ENCODE measurements at regions not wholly inside any gene's neighbourhood (a gene's known extent, or its start where the extent isn't known, plus 50 kb on each side); places are given as distances from the start of the nearest gene placed in this dataset.

- no peak for TF ChIP-seq TCF12 (IDR thresholded peaks at IDR 0.05; ENCODE audit: low read depth)
- no peak for TF ChIP-seq YY1 (IDR thresholded peaks at IDR 0.05; ENCODE audit: low read depth)
- TF ChIP-seq, protein P1, sequence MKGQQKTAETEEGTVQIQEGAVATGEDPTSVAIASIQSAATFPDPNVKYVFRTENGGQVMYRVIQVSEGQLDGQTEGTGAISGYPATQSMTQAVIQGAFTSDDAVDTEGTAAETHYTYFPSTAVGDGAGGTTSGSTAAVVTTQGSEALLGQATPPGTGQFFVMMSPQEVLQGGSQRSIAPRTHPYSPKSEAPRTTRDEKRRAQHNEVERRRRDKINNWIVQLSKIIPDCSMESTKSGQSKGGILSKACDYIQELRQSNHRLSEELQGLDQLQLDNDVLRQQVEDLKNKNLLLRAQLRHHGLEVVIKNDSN (IDR thresholded peaks at IDR 0.05): no peak
- no peak for TF ChIP-seq CEBPB (IDR thresholded peaks at IDR 0.05)
Observed at GRCh38 chr12:4191149-4191548, 82.4 kb upstream of the CCND2 start.

DNA sequence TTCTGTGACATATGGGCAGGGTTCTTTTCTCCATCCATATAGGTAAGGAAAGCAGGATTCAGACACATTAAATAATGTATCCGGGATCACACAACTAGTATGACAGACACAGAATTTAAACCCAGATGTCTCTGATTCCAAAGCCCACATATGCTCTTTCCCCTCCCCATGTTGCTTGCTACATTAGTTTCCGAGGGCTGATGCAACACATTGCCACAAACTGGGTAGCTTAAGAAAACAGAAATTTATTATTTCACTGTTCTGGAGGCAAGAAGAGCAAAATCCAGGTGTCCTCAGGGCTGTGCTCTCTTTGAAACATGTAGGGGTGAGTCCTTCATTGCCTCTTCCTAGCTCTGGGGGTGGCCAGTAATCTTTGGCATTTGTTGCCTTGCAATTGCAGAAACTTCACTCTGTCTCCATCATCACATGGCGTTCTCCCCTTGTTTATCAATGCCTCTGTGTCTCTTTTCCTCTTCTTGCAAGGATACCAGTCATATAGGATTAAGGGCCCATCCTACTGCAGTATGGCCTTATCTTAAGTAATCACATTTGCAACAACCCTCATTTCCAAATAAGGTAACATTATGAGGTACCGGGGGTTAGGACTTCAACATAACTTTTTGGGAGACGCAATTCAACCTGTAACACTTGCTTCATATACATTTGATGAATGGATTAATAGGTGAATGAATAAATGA, 83.0 kb upstream of the CCND2 start:
- TF ChIP-seq, protein P2, sequence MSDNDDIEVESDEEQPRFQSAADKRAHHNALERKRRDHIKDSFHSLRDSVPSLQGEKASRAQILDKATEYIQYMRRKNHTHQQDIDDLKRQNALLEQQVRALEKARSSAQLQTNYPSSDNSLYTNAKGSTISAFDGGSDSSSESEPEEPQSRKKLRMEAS (IDR thresholded peaks at IDR 0.05): no peak
- TF ChIP-seq ZBTB7A (IDR thresholded peaks at IDR 0.05; ENCODE audit: low read depth): no peak
- no peak for TF ChIP-seq TEAD4 (IDR thresholded peaks at IDR 0.05)
- no peak for TF ChIP-seq EP300 (IDR thresholded peaks at IDR 0.05; ENCODE audit: borderline replicate concordance)
- no peak for TF ChIP-seq REST (IDR thresholded peaks at IDR 0.05; ENCODE audit: low read depth)
- no peak for TF ChIP-seq FOXM1 (IDR thresholded peaks at IDR 0.05; ENCODE audit: borderline replicate concordance, low read depth)
- TF ChIP-seq TCF12 (IDR thresholded peaks at IDR 0.05; ENCODE audit: low read depth): no peak
- no peak for TF ChIP-seq NFIC (IDR thresholded peaks at IDR 0.05)
- TF ChIP-seq TAF1 (IDR thresholded peaks at IDR 0.05; ENCODE audit: low read depth): no peak
- TF ChIP-seq RAD21 (IDR thresholded peaks at IDR 0.05; ENCODE audit: low read depth): no peak
- no peak for TF ChIP-seq EGR1 (IDR thresholded peaks at IDR 0.05)
- no peak for TF ChIP-seq YY1 (IDR thresholded peaks at IDR 0.05; ENCODE audit: low read depth)
- TF ChIP-seq CEBPB (IDR thresholded peaks at IDR 0.05): no peak

GRCh38 chr12:4189721-4190120, 83.8 kb upstream of the CCND2 start:
- TF ChIP-seq EGR1 (IDR thresholded peaks at IDR 0.05): no peak
- TF ChIP-seq FOXM1 (IDR thresholded peaks at IDR 0.05; ENCODE audit: borderline replicate concordance, low read depth): no peak
- no peak for TF ChIP-seq NFIC (IDR thresholded peaks at IDR 0.05)
- TF ChIP-seq CREB1 (IDR thresholded peaks at IDR 0.05; ENCODE audit: low read depth): no peak
- no peak for TF ChIP-seq TEAD4 (IDR thresholded peaks at IDR 0.05)
- TF ChIP-seq TAF1 (IDR thresholded peaks at IDR 0.05; ENCODE audit: low read depth): no peak
- TF ChIP-seq EP300 (IDR thresholded peaks at IDR 0.05; ENCODE audit: borderline replicate concordance): no peak
- TF ChIP-seq, protein P1 (IDR thresholded peaks at IDR 0.05): no peak
- TF ChIP-seq REST (IDR thresholded peaks at IDR 0.05; ENCODE audit: low read depth): no peak
- TF ChIP-seq YY1 (IDR thresholded peaks at IDR 0.05; ENCODE audit: low read depth): no peak
- TF ChIP-seq TCF12 (IDR thresholded peaks at IDR 0.05; ENCODE audit: low read depth): no peak
- no peak for TF ChIP-seq ZBTB7A (IDR thresholded peaks at IDR 0.05; ENCODE audit: low read depth)
- TF ChIP-seq, protein P2 (IDR thresholded peaks at IDR 0.05): no peak
- no peak for TF ChIP-seq RAD21 (IDR thresholded peaks at IDR 0.05; ENCODE audit: low read depth)
- TF ChIP-seq CEBPB (IDR thresholded peaks at IDR 0.05): no peak

GRCh38 chr12:4187916-4188315, 85.6 kb upstream of the CCND2 start:
- TF ChIP-seq NFIC (IDR thresholded peaks at IDR 0.05) (no peak), EGR1 (IDR thresholded peaks at IDR 0.05) (no peak), YY1 (IDR thresholded peaks at IDR 0.05; ENCODE audit: low read depth) (no peak), RAD21 (IDR thresholded peaks at IDR 0.05; ENCODE audit: low read depth) (no peak), ZBTB7A (IDR thresholded peaks at IDR 0.05; ENCODE audit: low read depth) (no peak), REST (IDR thresholded peaks at IDR 0.05; ENCODE audit: low read depth) (no peak), CEBPB (IDR thresholded peaks at IDR 0.05) (no peak), CREB1 (IDR thresholded peaks at IDR 0.05; ENCODE audit: low read depth) (no peak), TCF12 (IDR thresholded peaks at IDR 0.05; ENCODE audit: low read depth) (no peak), EP300 (IDR thresholded peaks at IDR 0.05; ENCODE audit: borderline replicate concordance) (no peak), TEAD4 (IDR thresholded peaks at IDR 0.05) (no peak), TAF1 (IDR thresholded peaks at IDR 0.05; ENCODE audit: low read depth) (no peak), FOXM1 (IDR thresholded peaks at IDR 0.05; ENCODE audit: borderline replicate concordance, low read depth) (no peak)
- TF ChIP-seq, protein P1 (IDR thresholded peaks at IDR 0.05): no peak
- TF ChIP-seq, protein P2 (IDR thresholded peaks at IDR 0.05): no peak
